ENCODE measurements at regions not wholly inside any gene's neighbourhood (a gene's known extent, or its start where the extent isn't known, plus 50 kb on each side); places are given as distances from the start of the nearest gene placed in this dataset.

DNA sequence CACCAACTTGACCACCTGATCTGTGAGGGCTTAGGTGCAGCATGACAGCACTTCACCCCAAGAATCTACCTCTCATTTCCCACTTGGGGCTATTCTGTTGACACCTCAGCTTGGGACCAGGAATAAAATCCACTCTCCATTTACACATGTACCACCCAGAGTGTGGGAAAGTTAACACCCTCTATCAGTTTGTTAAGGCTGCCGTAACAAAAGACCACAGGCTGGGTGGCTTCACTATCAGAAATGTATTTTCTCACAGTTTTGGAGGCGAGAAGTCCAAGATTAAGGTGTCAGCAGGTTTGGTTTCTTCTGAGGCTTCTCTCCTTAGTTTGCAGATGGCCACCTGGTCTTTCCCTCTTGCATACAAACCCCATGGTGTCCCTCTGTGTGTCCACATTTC is 277.7 kb upstream of the ERBB4 start:
- no peak overlapping the region for H3K4me3 Mint-ChIP-seq
- no peak for DNase-seq (ENCODE audit: low spot score in 2 of 2, unreplicated experiment in 2 of 2)
- H3K27me3 Mint-ChIP-seq (ENCODE audit: low read depth), result peaks cover 8% of the 10 kb centered on the region
- H3K27ac Mint-ChIP-seq, result no peak overlapping the region
- no peaks in the 10 kb centered on the region for H3K9me3 Mint-ChIP-seq
- no peak for TF ChIP-seq CTCF (IDR thresholded peaks at IDR 0.05; ENCODE audit: unreplicated experiment)
- no peaks in the 10 kb centered on the region for H3K36me3 Mint-ChIP-seq
- H3K4me1 Mint-ChIP-seq, result peaks cover 28% of the 10 kb centered on the region

DNA sequence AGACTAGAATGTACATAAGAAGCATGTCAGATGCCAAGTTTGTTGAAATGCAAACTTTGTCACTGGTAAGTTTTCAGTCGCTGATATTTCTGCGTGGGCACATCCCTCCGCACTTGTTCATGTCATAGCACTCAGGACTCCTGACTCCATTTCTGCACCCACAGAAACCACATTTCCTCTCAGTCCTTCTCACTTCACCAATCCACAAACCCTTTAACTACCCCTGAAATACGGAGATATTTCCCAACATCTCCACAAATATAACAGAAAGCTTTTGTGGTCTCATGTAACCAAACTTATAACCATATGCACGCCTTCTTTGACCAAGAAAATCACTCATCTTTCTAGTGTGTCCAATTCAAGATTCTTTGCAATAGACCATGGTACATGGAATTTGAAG is 276.9 kb upstream of the ERBB4 start:
- Mint-ChIP-seq H3K27ac (no peak overlapping the region), H3K4me1 (peaks cover 30% of the 10 kb centered on the region), H3K27me3 (ENCODE audit: low read depth) (peaks cover 5% of the 10 kb centered on the region), H3K9me3 (no peaks in the 10 kb centered on the region), H3K4me3 (no peak overlapping the region), H3K36me3 (no peaks in the 10 kb centered on the region)
- no peak for DNase-seq (ENCODE audit: low spot score in 2 of 2, unreplicated experiment in 2 of 2)
- no peak for TF ChIP-seq CTCF (IDR thresholded peaks at IDR 0.05; ENCODE audit: unreplicated experiment)

- Mint-ChIP-seq H3K9me3 (peaks cover 5% of the 10 kb centered on the region), H3K27me3 (ENCODE audit: low read depth) (peaks cover 5% of the 10 kb centered on the region), H3K27ac (no peak overlapping the region), H3K4me3 (no peak overlapping the region), H3K4me1 (peaks cover 30% of the 10 kb centered on the region), H3K36me3 (no peaks in the 10 kb centered on the region)
- TF ChIP-seq CTCF (IDR thresholded peaks at IDR 0.05; ENCODE audit: unreplicated experiment), result no peak
- DNase-seq (ENCODE audit: low spot score in 2 of 2, unreplicated experiment in 2 of 2), result no peak
Measured at GRCh38 chr2:212814941-212815340, 276.3 kb upstream of the ERBB4 start.

GRCh38 chr2:212811921-212812320 is 273.3 kb upstream of the ERBB4 start:
- H3K27me3 Mint-ChIP-seq (ENCODE audit: low read depth), result peaks cover 5% of the 10 kb centered on the region
- no peak for DNase-seq (ENCODE audit: low spot score in 2 of 2, unreplicated experiment in 2 of 2)
- TF ChIP-seq CTCF (IDR thresholded peaks at IDR 0.05; ENCODE audit: unreplicated experiment), result no peak
- peaks cover 21% of the 10 kb centered on the region for H3K4me1 Mint-ChIP-seq
- H3K9me3 Mint-ChIP-seq, result peaks cover 11% of the 10 kb centered on the region
- no peaks in the 10 kb centered on the region for H3K36me3 Mint-ChIP-seq
- no peak overlapping the region for H3K4me3 Mint-ChIP-seq
- no peak overlapping the region for H3K27ac Mint-ChIP-seq

DNA sequence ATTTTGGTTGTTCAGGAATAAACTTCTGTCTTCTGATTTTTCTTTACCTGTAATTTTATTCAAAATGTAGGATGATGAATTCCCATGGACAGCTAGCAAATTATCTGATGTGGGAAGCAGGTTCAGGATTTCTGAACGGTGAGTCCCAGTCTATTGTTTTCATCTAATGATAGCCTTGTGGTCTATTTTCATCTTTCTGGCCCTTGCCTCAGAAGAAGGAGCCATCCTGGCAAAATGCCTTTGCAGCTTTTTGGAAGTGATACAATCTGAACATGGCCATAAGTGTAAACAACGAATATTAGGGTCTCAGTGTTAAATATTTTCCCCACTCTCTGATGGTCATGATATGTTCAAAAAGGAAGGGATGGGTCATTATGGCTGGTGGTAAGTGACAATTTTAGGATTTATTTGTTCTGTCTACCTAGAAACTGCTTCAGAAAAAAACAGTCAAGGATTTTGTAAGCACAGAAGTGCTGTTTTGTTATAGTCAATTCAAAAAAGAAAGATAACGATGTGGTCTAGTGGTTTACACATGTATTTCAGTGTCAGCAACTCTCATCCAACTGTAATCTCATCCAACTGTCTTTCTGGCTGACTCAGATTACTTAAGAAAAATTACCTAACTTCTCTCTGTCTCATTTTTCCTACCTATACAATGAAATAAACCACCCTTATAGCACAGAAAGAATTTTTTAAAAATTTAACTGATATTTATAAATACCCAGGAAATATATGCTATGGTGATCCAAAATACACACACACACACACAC is 272.6 kb upstream of the ERBB4 start:
- H3K36me3 Mint-ChIP-seq, result no peaks in the 10 kb centered on the region
- H3K27ac Mint-ChIP-seq, result no peak overlapping the region
- peaks cover 15% of the 10 kb centered on the region for H3K9me3 Mint-ChIP-seq
- no peak overlapping the region for H3K4me3 Mint-ChIP-seq
- H3K27me3 Mint-ChIP-seq (ENCODE audit: low read depth), result peaks cover 5% of the 10 kb centered on the region
- TF ChIP-seq CTCF (IDR thresholded peaks at IDR 0.05; ENCODE audit: unreplicated experiment), result no peak
- DNase-seq (ENCODE audit: low spot score in 2 of 2, unreplicated experiment in 2 of 2), result no peak
- H3K4me1 Mint-ChIP-seq, result peaks cover 21% of the 10 kb centered on the region
